Colonic mucosa (tissue), 4 donors: ENCODE measurements at regions not wholly inside any gene's neighbourhood (a gene's known extent, or its start where the extent isn't known, plus 50 kb on each side); places are given as distances from the start of the nearest gene placed in this dataset.

Experiments used
- DNase-seq: peaks from one replicate; pipeline ENCODE4 v3.0.0-alpha.2; 2020
- H3K27ac ChIP-seq: fragments of 200-600 bp; one replicate; pipeline ENCODE4 v1.8.0; 2021
- H3K27me3 ChIP-seq: fragments of 200-600 bp; one replicate; pipeline ENCODE4 v1.8.0; 2021
- H3K36me3 ChIP-seq: fragments of 200-600 bp; one replicate; pipeline ENCODE4 v1.8.0; 2021
- H3K4me1 ChIP-seq: fragments of 200-600 bp; one replicate; pipeline ENCODE4 v1.8.0; 2021; ENCODE audit warnings: mild to moderate bottlenecking
- H3K4me3 ChIP-seq: fragments of 200-600 bp; one replicate; pipeline ENCODE4 v1.8.0; 2021
- H3K9ac ChIP-seq, 2 donors: one replicate each; pipeline ENCODE4 v1.7.0; 2013; ENCODE audit warnings: control low read depth in 2 of 2, low read depth in 2 of 2, low read length in 2 of 2
- H3K9me3 ChIP-seq: fragments of 200-600 bp; one replicate; pipeline ENCODE4 v1.8.0; 2021
- intact Hi-C: fragments of 100-400 bp; cut with DNase I; formaldehyde crosslinking; loops from one replicate; pipeline ENCODE4 v1.14.1; 2022
- TF ChIP-seq, protein P1 (sequence below): fragments of 200-600 bp; IDR thresholded peaks from one replicate; pipeline ENCODE4 v1.8.0; 2022; ENCODE audit warnings: antibody characterized with exemption, mild to moderate bottlenecking
- donor health status: healthy.
- donor health status: DM: no; HTN: no; CAD: no.
- donor health status: DM: no; HTN: no; CAD: no.

DNA sequence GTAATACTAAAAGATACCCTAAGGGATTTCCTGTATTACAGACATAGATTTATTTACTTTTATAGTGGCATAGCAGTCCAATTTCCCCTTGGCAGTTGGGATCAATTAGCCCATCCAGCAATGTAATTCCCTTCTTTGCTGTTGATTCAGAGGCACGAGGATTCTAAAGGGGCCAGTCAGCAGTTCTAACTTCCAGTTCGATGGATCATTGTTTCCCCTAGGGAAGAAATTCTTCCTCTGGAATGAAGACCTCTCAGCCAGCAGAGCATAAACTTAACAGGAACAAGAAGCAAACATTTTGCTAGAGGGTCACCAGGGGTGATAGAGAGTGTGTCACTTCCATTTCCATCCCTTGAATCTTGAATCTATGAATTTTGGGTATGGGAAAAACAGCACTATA is 395.7 kb upstream of the NOVA1 start:
- intact Hi-C loops: no loop called here
- Histone ChIP-seq H3K4me3 (no peak overlapping the region), H3K27ac (no peak overlapping the region), H3K36me3 (no peaks in the 10 kb centered on the region), H3K9ac (no peak overlapping the region), H3K9me3 (no peaks in the 10 kb centered on the region), H3K27me3 (no peaks in the 10 kb centered on the region), H3K4me1 (no peaks in the 10 kb centered on the region)
- TF ChIP-seq, protein P1, sequence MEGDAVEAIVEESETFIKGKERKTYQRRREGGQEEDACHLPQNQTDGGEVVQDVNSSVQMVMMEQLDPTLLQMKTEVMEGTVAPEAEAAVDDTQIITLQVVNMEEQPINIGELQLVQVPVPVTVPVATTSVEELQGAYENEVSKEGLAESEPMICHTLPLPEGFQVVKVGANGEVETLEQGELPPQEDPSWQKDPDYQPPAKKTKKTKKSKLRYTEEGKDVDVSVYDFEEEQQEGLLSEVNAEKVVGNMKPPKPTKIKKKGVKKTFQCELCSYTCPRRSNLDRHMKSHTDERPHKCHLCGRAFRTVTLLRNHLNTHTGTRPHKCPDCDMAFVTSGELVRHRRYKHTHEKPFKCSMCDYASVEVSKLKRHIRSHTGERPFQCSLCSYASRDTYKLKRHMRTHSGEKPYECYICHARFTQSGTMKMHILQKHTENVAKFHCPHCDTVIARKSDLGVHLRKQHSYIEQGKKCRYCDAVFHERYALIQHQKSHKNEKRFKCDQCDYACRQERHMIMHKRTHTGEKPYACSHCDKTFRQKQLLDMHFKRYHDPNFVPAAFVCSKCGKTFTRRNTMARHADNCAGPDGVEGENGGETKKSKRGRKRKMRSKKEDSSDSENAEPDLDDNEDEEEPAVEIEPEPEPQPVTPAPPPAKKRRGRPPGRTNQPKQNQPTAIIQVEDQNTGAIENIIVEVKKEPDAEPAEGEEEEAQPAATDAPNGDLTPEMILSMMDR: no peak
- DNase-seq: no peak

- Histone ChIP-seq H3K9ac (no peak overlapping the region), H3K27me3 (no peaks in the 10 kb centered on the region), H3K4me1 (no peaks in the 10 kb centered on the region), H3K27ac (no peak overlapping the region), H3K9me3 (no peaks in the 10 kb centered on the region), H3K4me3 (no peak overlapping the region), H3K36me3 (no peaks in the 10 kb centered on the region)
- DNase-seq: no peak
- TF ChIP-seq, protein P1: no peak
- intact Hi-C loops: no loop called here
Observed at GRCh38 chr14:26995301-26995700, 397.5 kb upstream of the NOVA1 start.

GRCh38 chr14:26996246-26996645 is 398.4 kb upstream of the NOVA1 start:
- Histone ChIP-seq H3K4me1 (no peaks in the 10 kb centered on the region), H3K27ac (no peak overlapping the region), H3K9ac (no peak overlapping the region), H3K9me3 (no peaks in the 10 kb centered on the region), H3K36me3 (no peaks in the 10 kb centered on the region), H3K27me3 (no peaks in the 10 kb centered on the region), H3K4me3 (no peak overlapping the region)
- intact Hi-C loops: no loop called here
- no peak for DNase-seq
- TF ChIP-seq, protein P1: no peak

DNA sequence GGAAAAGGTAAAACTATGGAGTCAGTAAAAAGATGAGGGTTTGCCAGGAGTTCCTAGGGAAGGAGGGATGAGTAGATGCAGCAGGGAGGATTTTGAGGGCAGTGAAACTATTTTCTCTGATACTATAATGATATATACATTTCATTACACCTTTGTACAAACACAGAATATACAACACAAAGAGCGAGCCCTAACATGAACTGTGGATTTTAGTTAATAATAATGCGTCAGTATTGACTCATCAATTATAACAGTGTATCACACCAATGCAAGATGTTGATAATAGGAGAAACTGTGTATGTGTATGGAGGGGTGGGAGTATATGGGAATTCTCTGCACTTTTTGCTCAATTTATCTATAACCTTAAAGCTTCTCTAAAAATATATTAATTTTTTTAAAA is 404.3 kb upstream of the NOVA1 start:
- intact Hi-C loops: no loop called here
- H3K4me1 ChIP-seq: no peaks in the 10 kb centered on the region
- H3K4me3 ChIP-seq: no peak overlapping the region
- no peaks in the 10 kb centered on the region for H3K27me3 ChIP-seq
- DNase-seq: no peak
- no peaks in the 10 kb centered on the region for H3K9me3 ChIP-seq
- no peaks in the 10 kb centered on the region for H3K36me3 ChIP-seq
- H3K27ac ChIP-seq: no peak overlapping the region
- TF ChIP-seq, protein P1: no peak
- H3K9ac ChIP-seq: no peak overlapping the region

DNA sequence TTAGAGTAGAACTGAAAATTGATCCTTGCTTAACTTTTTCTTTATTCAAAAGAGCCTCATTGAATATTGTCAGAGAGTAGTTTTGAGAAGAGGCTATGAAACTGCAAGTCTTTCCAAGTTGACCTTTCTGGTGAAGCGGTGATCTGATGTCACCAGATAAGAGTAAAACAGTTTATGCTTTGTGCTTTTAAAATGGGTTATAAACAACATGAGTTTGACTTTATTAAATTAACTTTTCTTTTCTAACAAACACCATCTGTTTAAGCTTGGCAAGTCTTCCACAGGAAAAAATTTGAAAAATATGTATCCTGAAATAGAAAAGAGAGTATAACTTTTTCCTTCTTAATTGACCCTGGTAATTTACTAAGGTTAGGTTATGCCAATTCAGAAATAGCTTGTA is 408.7 kb upstream of the NOVA1 start:
- Histone ChIP-seq H3K27ac (no peak overlapping the region), H3K36me3 (no peaks in the 10 kb centered on the region), H3K4me3 (no peak overlapping the region), H3K9ac (no peak overlapping the region), H3K9me3 (no peaks in the 10 kb centered on the region), H3K4me1 (no peaks in the 10 kb centered on the region), H3K27me3 (no peaks in the 10 kb centered on the region)
- intact Hi-C loops: no loop called here
- TF ChIP-seq, protein P1: no peak
- DNase-seq: no peak

DNA sequence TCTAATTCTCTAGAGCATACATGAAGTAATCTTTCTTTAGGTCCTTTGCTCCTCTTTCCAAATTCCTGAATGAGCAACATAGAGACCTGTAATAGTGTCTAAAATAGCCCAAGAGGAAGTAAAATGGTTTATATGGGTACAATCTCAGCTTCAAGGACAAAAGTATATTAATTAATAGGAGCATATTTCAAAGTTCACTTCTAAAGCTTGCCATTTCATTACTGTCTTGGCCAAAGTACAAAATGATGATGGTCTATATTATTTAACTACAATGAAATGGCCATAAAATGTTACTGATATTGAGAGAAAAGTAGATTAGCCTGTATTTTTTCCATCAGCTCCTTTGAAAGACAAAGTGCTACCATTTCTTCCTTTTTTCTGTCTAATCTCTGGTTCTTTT is 410.4 kb upstream of the NOVA1 start:
- no peak overlapping the region for H3K4me3 ChIP-seq
- TF ChIP-seq, protein P1: no peak
- no peak for DNase-seq

More for the DNA sequence above, 410.4 kb upstream of the NOVA1 start:
- Histone ChIP-seq H3K36me3 (no peaks in the 10 kb centered on the region), H3K4me1 (no peaks in the 10 kb centered on the region), H3K9ac (no peak overlapping the region), H3K9me3 (no peaks in the 10 kb centered on the region), H3K27me3 (no peaks in the 10 kb centered on the region), H3K27ac (no peak overlapping the region)
- intact Hi-C loops: no loop called here
